Left hindlimb (tissue), 1 donor: ENCODE measurements at regions not wholly inside any gene's neighbourhood (a gene's known extent, or its start where the extent isn't known, plus 50 kb on each side); places are given as distances from the start of the nearest gene placed in this dataset.

ENCODE experiments used
- DNase-seq: peaks from one replicate; pipeline ENCODE4 v3.0.0-alpha.2; 2018

DNA sequence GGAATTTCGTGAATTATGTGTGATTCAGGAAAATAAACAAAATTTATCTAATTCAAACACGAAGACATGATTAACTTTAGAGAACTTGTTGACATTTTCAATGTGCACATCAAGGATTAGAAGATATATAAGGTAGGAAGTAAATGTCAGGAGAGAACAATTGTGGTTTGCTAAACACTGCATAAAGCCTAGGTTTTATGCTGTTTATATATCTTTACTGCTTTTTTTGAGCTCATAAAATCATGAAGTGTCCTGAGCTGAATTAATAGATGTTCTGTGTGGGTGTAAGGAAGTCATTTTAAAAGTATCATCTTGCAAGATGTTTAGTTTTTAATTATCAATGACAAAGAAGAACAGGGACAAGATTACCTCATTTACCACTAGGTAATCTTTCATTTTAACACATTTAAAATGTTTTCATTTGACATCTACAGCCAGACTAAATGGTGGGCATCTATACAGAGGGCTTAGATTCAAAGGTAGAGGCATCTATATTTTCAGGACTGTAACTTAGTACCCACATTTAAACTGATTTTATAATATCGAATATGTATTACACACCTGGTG lies 382.8 kb downstream of the ADAMTS20 start:
- no peak for DNase-seq

DNA sequence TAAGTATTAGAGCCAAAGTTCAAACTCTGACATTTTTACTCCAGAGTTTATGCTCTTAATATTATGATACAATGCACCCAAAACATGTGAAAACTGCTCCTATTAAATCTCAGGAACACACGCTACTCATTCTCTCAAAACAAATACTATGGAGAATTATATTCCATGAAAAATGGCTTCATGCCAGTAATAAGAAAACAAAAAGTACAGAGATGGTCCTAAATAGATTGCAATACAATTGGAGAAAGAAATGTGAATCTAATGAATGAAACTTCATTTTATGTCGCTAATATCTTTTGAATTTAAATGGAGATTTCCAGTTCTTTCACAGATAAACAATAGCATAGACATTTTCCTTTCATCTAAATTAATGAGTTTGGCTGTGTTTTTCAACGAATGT lies 384.3 kb downstream of the ADAMTS20 start:
- no peak for DNase-seq

DNA sequence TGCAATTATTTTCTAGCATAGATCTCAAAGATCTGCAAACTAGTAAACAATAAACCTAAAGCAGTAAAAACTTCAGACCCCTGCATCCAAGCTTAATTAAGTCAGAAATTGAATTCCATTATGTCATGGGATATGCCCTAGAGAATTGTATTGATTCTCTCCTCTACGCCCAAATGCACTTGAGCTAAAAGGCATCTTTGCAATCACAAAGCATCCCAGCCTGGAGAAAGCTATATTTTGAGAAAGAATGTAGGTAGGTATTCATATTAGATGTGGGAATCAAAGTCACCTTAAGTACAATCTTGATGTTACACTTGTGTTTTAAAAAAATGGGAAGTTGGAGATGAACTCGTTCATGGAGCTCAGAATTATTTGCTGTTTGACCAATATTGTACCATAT lies 386.7 kb downstream of the ADAMTS20 start:
- DNase-seq: no peak

DNA sequence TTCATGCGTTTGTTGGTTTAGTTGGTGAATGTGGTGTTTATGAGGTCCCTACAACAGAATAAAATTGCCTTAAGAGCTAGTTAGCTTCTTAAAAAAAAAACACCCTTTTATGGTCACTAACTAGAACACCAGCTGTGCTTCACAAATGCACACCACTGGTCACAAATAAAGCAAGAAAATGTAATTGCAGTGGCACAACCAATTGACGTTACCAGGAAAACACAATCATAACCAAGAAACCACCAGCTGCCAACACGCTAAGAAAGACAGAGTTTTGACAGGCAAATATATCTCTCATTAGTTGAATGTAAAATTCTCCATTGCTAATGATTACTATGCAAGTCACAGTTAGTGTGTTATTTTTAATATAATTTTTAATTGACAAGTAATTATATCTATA lies 389.9 kb downstream of the ADAMTS20 start:
- DNase-seq: no peak

DNA sequence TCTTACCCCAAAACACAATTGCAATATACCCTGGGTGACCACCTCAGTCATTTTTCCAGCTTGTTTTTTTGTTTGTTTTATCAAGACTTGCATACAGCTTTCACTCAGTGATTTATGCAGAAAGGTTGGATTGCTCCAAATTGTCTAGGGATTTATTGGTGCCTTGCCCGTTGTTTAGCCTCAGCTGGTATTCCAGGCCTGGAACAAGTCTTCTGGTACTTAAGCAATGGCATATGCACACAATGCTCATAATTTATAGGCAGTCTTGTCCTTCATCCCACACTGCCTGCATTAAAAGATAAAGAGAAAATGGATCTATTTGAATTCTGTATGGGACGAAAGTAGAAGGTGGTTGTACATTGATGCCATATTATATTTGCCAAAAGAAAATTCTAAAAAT lies 392.5 kb downstream of the ADAMTS20 start:
- DNase-seq: no peak

DNA sequence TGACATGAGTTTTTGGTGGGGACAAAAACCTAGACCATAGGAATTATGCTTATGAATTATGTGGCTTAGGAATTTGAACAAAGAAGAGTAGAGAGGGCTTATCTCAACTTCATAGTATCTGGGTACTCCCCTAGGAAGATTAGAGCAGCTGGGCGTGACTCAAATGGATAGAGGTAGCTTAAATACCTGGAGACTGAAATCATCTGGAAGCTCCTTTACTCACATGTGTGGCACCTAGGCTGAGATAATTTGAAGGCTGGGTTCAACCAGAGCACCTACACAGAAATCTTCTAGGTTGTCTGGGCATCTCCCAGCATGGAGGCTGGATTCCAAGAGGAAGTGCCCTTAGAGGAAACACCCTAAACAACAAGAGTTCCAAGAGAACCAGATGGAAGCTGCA lies 393.9 kb downstream of the ADAMTS20 start:
- no peak for DNase-seq

DNA sequence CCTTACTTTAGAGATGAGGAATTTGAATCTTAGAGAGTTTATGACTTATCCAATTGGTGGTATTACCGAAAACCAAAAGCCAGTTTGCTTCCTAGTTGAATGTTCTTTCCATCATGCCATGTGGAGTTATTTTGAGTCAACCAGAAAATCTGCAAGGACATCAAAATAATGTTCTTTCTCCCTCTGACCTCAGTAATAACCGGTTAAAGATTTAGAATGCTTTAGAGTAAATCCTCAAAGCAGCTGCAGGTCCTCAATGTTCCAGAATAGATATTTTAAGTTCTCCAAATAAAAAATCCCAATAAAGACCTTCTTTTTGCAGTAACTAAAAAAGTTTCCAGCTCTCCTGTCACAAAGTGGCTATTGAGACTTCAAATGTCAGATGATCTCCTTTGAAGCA lies 396.6 kb downstream of the ADAMTS20 start:
- DNase-seq: no peak

DNA sequence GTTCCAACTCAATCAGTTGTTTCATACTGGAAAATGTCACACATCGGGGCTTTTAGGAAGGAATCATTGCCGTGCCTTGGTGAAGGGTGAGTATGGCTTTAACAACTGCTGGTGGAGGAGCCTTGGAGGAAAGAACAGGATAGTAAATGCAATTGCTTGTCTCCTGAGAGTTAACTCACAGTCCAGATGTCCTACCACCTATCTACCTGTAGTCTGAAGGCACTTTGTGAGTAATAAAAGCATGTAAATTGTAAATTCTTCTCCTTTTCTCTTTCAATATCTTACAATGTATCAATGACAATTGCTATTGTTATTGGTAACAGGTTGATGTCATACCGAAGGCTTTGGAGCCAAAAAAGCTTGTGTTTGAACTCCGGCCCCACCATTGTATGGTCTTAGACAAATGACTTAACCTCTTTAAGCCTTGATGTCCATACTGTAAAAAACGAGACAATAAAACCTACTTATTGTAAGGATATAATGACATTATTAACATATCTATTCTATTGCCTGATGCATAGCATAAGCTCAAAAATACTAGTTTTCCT lies 397.4 kb downstream of the ADAMTS20 start:
- no peak for DNase-seq

DNA sequence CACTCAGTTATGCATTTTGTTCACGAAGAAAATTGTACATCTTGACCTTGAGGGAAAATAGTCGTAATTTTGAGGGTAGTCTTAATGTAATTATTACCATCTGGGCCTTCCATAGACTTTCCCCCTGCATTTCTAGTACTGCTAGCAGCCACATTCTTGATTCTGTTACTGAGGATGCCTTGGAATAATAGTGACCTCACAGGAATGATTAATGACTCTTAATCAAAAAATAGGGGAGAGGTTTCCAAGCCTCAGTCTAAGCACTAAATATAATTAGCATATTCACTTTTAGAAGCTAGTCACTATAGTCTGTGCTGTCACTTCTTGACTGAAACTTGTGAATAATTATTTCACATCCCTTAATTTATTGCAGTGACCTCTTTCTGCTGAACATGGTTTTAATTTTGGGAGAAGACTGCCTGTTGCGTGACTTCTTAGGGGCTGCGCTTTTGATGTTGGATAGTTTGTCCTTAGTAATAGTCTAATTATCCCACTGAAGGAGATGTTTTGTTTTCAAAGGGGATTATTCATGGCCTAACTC lies 400.5 kb downstream of the ADAMTS20 start:
- DNase-seq: no peak

DNA sequence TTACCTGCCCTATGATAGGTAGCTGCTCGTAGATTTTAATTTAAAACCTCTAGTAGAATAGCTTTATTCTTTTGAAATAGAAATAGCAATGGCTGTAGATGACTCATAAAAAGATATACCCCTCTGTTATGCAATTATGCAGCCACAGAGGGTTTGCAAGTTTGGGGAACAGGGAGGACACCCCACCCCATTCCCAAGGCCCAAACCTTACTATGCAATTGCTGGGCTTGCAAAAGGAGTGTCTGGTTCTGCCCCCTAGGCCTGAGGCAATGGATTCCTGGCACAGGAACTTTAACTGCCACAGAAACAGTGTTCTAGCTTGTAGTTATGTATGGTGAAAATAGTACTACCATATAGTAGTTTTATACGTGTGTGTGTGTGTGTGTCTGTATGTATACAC lies 403.3 kb downstream of the ADAMTS20 start:
- DNase-seq: no peak

DNA sequence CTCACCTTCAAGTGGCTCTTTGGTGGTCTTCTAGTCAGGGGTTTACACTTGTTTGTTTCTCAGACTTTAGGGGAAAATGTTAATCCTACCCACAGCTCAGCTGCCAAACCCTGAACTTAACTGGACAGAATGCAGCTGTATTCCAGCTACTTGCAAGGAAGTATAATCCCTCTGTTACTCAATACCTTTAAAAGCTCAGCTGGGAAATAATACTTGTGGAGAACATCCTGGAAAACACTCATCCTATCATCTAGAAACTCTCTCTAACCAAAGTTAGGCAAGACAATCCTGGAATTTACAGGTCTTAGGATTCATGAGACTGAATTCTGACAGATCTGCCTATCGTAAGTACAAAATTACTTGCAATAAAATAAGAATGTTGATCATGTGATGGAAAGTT lies 404.1 kb downstream of the ADAMTS20 start:
- DNase-seq: no peak

DNA sequence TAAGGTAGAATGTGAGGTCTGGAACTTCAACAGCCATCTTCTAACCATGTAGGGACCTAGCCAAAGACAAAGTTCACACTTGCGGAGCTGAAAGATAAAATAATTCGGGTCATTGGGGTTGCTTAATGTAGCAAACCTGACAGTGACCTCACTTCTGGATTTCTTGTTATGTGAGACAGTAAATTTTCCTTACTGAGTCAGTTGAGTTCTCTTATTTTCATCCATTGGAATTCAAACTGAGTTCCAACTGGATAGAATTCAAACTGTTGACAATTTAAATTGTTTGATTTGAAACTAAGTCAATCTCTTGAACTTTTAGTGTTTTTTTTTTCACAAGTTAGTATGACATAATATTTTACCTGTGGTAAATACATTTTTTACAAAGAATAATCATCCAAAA lies 406.5 kb downstream of the ADAMTS20 start:
- DNase-seq: no peak

DNA sequence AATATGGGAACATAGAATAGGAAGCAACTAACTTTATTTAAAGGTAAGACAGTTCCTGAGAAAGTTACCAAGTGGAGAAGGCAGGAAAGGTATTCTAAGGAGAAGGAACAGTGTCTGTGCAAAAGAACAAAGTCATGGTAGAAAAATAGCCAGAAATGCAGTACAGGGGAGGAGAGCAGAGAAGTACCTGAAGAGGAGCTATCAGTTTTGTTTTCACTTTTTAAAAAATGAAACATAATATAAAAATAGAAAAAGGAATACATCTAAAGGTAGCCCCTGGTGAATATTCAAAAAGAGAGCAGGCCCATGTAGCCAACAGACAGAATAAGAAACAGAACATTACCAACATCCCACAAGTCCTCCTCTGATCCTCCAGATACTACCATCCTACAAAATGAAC lies 408.7 kb downstream of the ADAMTS20 start:
- no peak for DNase-seq

DNA sequence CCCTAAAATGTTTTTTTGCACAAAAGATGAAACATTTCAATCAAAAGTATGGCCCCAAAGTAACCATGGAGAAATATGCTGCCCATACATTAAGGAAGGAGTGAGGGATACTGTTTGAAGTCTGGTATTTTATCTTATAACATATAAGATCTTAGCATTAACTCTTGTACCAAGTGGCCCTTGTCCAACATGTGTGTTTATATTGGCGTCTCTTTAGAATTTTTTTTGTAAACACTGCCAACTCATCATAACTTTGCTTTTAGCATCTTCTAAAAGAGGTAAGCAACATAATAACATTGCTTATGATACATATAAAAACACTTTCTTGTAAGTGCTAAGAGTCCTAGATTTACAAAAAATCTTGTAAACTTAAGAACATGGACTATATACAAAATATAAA lies 419.7 kb downstream of the ADAMTS20 start:
- DNase-seq: no peak

DNA sequence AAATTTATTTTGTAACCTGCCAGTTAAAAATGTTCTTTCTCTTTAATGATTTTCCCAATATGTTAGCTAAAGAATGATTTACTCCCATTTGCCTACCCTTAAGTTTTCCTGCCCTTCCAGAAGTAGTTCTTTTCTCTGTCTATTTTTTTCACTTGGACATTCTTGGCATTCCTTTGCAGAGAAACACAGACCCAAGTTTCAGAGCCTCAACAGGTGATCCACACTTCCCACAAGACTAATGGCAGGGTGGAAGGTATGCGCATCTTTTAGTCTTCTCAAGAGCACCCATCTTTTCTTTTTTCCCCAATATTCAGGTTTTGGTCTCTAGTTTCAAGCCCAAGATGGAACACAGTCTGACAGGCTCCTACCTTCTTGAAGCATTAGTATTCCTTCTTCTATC lies 420.7 kb downstream of the ADAMTS20 start:
- no peak for DNase-seq

DNA sequence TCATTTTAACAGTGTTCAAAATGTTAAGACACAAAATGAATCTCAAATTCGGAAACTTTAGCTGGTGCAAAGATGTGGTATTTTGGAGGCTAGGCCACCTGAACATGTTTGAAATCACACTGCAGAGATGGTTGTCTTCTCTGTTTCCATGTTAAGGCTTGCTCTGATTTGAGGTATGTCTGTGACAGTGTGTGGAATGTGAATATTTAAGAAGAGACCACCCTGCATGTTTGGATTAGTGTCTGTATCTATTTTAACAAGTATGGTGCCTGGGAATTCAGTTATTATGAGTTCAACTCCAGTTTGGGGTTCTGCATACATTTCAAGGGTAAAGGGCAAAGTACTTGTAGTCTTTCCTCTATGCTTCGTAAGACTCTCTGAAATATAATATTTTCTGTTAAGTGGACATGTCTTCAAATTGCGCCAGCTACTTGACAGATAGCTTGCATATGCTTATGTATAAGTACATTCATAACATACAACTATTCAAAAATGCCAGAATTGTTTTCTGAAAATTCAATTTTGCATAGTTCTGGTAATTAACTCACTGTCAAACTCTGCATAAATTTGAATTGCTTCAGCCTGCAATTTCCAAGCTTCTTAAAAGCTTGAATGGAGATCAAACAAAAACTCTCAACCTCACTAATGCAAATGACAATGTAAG lies 424.0 kb downstream of the ADAMTS20 start:
- DNase-seq: no peak

DNA sequence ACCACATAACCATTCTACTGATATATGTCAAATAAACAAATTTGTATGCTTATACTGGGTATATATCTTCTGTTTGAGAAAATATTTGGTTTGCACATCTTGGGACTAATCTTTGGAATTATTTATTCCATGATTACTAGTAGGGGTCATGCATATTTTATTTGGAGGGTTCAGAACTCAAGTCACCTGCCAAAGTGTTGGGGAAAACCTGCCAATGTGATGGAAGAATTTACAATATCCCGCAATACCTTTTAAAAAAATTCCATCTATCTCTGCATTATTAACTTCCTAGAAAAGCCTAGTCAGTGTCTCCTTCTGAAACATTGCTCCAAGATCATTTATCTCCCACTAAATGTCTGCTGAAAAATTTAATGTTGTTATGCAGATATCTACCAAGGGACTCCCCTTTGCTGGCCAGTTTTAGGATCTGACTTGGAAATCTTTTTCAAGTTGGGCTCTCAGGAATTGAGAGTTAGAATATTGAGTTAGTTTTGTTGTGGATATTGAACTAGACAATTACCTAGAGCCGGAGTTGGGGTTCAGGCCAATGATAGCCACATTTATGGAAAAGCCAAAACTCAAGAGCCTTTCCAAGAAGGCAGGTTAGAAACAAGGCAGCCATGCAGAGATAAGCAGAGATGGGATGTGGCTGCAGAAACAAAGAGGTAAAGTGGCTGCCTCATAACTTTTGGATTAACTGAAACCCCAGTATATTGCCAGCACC lies 425.2 kb downstream of the ADAMTS20 start:
- no peak for DNase-seq

DNA sequence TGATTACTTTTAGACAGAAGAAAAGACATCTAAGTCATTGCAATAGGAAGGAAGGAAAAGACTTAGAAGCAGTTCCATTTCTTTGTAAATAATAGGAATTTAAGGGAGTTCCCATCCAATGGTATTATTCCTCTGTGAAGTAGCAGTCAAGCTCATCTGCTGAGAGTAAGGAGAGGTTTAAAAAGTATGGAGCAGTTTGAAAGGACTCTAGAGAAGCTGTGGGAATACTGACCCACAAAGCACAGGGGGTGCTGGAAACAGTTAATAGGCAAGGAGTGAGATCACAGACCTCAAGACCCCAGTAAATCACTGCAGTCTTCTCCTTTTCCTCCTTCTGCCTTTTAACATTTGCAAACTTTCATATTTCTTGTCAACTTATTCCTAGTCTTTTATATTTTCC lies 428.5 kb downstream of the ADAMTS20 start:
- no peak for DNase-seq

DNA sequence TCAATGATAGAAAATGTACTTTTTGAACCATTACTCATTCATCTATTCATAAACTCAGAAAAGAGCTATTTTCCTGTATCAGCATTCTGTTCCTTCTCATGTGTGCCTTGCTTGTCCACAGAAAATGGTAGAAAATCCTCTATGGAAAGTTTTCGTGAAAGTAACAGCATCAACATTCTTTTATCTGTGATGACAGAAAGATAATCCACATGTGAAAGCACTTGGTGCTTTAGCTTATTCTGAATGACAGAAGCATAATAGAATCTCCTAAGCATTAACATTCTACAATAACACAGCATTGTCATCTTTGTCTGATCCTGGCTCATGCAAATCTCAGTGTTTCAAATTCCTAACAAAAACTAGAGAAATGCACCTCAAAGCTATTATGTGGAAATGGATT lies 431.9 kb downstream of the ADAMTS20 start:
- no peak for DNase-seq

DNA sequence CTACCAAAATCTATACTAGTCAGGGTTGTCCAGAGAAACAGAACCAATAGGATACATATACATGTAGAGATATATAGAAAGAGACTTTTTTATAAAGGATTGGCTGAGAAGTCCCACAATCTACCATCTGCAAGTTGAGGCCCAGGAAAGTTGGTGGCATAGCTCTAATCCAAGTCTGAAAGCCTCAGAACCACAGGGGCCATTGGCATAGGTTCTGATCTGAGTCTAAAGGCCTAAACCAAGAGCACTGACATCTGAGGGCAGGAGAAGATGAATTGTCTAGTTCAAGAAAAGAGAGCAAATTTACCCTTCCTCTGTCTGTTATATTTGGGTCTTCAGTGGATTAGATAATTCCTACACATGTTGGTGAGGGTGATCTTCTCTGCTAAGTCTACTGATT lies 433.1 kb downstream of the ADAMTS20 start:
- DNase-seq: no peak

DNA sequence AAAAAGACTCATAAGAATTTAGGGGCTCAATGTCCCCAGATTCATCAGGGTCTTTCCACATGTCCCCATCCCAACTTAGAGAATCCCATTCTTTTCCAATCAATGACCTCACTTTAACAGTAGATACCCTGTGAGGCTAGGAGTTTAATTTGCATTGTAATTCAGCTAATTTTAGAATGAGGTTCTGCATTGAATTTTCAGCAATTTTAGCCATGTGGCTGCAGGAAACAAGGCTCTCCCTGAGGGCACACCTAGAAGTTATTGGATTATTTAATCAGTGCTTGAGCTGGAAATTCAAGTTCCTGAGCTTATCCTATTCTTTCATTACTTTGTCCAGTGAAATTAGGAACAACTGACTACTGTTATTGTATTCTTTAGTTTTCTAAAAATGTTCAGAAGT lies 433.8 kb downstream of the ADAMTS20 start:
- DNase-seq: no peak

DNA sequence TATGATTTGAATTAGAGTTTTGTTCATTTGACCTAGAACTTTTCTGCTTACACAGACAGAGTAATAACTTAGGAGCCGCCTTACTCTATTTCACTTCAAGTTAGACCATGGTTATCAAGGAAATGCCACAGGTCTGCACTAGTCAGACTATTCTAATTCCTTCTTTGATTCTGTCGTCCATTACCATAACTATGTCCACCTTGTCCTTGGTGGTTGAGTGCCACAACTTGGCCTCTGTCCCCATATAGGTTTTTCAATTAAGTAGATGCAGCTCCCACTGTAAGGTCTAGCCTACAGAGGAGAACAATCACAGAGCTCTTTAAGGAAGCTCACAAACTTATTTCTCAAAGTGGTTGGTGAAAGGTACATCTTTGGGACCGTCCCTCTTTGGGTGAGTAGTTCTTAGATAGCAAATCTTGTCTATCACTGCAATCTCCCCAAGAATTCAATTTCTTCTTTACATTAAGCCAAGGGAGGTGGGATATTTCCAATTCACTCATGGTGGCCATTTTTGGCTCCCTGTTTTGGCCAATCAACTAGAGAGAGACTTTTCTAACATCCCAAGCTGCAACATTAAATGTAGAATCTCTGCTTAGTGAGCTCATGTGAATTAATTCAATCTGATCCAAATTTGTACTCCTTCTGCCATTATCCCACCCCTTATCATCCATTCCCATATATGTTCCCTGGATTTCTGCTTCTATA lies 434.6 kb downstream of the ADAMTS20 start:
- DNase-seq: no peak

DNA sequence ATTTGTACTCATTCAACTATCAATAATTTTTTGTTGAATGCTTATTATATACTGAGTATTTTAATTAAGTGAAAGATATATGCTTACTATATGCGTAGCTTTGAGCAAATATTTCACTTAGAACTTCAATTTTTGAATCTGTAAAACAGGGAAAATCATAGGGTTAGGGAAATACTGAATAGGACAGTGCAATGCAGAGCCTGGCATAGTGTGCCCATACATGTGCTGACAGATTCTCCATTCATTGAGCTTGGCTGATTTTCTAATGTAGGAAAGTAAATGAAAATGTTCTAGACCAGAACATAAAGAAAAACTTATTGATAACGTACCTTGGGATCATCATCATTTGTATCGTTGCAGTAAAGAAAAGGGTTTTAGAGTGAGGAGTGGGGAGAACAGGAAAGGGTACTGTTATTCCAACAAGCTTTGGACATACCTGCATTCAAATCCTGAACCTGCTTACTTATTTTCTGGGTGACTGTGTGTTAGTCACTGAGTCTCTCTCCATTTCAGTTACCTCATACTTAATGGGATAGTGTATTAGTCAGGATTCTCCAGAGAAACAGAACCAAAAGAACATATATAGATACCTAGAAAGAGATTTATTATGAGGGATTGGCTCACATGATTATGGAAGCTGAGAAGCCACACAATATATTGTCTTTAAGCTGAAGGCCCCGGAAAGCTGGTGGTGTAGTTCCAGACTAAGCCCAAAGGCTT lies 436.4 kb downstream of the ADAMTS20 start:
- no peak for DNase-seq
